ENCODE measurements at regions not wholly inside any gene's neighbourhood (a gene's known extent, or its start where the extent isn't known, plus 50 kb on each side); places are given as distances from the start of the nearest gene placed in this dataset.

- TF ChIP-seq CTCF (IDR thresholded peaks at IDR 0.05; ENCODE audit: poor library complexity) (no peak), EZH2phosphoT487 (IDR thresholded peaks at IDR 0.05; ENCODE audit: low read depth, severe bottlenecking, unreplicated experiment) (no peak), EZH2 (IDR thresholded peaks at IDR 0.05; ENCODE audit: borderline replicate concordance) (no peak)
Measured at GRCh38 chr12:131369094-131369845, 341.6 kb upstream of the SFSWAP start.
